VCaP (cell line): ENCODE measurements at regions not wholly inside any gene's neighbourhood (a gene's known extent, or its start where the extent isn't known, plus 50 kb on each side); places are given as distances from the start of the nearest gene placed in this dataset.

Experiments
- H3K27ac ChIP-seq: fragments of 450-650 bp; 2 replicates; pipeline ENCODE4 v1.5.1; 2017
- CTCF ChIP-seq: fragments of 450-650 bp; conservative IDR thresholded peaks from 2 replicates; pipeline ENCODE4 v1.5.1; 2017; ENCODE audit warnings: mild to moderate bottlenecking, moderate library complexity

DNA sequence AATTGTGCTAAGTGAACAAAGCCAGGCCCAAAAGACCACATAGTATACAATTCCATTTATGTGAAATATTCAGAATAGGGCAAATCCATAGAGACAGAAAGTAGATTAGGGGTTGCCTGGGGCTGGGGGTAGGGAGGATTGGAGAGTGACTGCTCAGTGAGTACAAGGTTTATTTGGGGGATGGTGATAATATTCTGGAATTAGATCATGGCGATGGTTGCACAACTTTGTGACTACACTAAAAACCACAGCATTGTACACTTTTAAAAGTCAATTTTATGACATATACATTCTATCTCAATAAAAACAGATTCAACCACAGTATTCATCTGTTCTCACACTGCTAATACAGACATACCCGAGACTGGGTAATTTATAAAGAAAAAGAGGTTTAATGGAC lies 68.7 kb upstream of the MAP1LC3B2 start:
- no peak for TF ChIP-seq CTCF
- no peak overlapping the region for H3K27ac ChIP-seq

- no peak overlapping the region for H3K27ac ChIP-seq
- no peak for TF ChIP-seq CTCF
Observed at GRCh38 chr12:116492703-116493324, 66.4 kb upstream of the MAP1LC3B2 start.

- H3K27ac ChIP-seq, result no peak overlapping the region
- TF ChIP-seq CTCF, result no peak
Observed at GRCh38 chr12:116495260-116495659, 63.9 kb upstream of the MAP1LC3B2 start.

DNA sequence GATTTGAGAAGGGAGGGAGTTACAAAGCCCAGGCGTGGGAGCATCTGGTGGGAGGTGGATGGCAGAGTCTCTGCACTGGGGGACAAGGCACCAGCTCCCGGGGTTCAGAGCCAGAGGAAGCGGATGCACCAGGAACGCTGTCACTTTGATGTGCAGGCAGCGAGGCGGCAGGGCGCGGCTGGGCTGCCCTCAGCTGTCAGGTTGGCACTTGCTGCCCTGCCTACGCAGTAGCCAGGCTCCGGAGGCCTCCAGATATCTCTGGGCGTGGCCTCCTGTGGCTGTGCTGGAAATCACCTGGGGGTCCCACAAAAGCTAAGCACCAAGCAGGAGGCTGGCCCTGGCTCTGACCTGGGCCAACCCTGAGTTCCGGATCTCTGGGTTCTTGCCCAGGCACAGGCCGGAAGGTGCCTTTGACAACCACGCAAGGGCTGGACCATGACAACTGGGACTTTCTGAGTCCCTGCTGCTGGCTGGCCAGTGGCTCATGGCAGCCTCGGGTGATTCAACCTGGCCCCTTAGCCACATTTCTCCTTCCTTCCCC lies 62.1 kb upstream of the MAP1LC3B2 start:
- TF ChIP-seq CTCF, result no peak
- no peak overlapping the region for H3K27ac ChIP-seq

GRCh38 chr12:116498471-116498870 lies 60.7 kb upstream of the MAP1LC3B2 start:
- no peak overlapping the region for H3K27ac ChIP-seq
- no peak for TF ChIP-seq CTCF

- H3K27ac ChIP-seq, result no peak overlapping the region
- TF ChIP-seq CTCF, result no peak
Observed at GRCh38 chr12:116502141-116502725, 56.9 kb upstream of the MAP1LC3B2 start.

DNA sequence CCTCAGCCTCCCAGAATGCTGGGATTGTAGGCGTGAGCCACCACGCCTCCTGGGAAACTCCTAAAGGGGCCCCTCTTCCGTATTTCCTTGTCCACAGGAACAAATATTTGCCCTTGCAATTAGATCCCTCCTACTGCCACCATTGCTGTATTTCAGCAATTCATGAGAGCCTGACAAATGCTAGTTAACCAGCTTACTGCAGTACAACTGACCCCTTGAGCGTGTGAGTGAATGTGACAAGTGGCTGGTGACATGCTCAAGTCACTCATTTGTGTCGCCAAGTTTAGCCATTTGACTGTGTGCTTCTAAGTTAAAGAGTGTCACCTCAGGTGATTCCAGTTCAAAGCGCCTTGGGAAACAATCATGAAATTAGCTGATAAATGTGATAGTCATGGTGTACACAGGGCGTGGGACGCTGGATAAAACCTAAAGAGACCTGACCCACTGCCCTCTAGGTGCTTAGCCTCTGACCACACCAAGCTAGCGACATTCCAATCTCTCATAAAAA lies 56.1 kb upstream of the MAP1LC3B2 start:
- TF ChIP-seq CTCF, result no peak
- H3K27ac ChIP-seq, result no peak overlapping the region
